ENCODE measurements at regions not wholly inside any gene's neighbourhood (a gene's known extent, or its start where the extent isn't known, plus 50 kb on each side); places are given as distances from the start of the nearest gene placed in this dataset.

DNA sequence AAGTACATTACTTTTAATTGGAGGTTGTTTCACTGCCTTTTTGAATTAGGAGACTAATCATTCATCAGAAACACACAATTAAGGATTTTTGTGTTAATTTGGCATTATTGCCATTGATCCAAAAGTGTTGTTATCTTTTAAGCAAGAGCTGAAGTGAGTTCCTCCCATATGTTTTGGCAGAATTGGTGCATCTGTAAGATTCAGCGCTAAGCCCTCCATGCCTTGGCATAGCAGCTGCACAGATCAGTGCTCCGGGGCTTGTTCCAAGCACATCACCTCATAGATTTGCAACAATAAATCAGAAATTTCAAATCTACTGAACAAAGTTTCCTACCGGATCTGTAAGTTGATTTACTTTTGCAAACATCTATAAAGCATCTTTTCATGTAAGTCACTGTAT is 106.8 kb upstream of the PHACTR1 start (continued):
- TF ChIP-seq, protein P1, sequence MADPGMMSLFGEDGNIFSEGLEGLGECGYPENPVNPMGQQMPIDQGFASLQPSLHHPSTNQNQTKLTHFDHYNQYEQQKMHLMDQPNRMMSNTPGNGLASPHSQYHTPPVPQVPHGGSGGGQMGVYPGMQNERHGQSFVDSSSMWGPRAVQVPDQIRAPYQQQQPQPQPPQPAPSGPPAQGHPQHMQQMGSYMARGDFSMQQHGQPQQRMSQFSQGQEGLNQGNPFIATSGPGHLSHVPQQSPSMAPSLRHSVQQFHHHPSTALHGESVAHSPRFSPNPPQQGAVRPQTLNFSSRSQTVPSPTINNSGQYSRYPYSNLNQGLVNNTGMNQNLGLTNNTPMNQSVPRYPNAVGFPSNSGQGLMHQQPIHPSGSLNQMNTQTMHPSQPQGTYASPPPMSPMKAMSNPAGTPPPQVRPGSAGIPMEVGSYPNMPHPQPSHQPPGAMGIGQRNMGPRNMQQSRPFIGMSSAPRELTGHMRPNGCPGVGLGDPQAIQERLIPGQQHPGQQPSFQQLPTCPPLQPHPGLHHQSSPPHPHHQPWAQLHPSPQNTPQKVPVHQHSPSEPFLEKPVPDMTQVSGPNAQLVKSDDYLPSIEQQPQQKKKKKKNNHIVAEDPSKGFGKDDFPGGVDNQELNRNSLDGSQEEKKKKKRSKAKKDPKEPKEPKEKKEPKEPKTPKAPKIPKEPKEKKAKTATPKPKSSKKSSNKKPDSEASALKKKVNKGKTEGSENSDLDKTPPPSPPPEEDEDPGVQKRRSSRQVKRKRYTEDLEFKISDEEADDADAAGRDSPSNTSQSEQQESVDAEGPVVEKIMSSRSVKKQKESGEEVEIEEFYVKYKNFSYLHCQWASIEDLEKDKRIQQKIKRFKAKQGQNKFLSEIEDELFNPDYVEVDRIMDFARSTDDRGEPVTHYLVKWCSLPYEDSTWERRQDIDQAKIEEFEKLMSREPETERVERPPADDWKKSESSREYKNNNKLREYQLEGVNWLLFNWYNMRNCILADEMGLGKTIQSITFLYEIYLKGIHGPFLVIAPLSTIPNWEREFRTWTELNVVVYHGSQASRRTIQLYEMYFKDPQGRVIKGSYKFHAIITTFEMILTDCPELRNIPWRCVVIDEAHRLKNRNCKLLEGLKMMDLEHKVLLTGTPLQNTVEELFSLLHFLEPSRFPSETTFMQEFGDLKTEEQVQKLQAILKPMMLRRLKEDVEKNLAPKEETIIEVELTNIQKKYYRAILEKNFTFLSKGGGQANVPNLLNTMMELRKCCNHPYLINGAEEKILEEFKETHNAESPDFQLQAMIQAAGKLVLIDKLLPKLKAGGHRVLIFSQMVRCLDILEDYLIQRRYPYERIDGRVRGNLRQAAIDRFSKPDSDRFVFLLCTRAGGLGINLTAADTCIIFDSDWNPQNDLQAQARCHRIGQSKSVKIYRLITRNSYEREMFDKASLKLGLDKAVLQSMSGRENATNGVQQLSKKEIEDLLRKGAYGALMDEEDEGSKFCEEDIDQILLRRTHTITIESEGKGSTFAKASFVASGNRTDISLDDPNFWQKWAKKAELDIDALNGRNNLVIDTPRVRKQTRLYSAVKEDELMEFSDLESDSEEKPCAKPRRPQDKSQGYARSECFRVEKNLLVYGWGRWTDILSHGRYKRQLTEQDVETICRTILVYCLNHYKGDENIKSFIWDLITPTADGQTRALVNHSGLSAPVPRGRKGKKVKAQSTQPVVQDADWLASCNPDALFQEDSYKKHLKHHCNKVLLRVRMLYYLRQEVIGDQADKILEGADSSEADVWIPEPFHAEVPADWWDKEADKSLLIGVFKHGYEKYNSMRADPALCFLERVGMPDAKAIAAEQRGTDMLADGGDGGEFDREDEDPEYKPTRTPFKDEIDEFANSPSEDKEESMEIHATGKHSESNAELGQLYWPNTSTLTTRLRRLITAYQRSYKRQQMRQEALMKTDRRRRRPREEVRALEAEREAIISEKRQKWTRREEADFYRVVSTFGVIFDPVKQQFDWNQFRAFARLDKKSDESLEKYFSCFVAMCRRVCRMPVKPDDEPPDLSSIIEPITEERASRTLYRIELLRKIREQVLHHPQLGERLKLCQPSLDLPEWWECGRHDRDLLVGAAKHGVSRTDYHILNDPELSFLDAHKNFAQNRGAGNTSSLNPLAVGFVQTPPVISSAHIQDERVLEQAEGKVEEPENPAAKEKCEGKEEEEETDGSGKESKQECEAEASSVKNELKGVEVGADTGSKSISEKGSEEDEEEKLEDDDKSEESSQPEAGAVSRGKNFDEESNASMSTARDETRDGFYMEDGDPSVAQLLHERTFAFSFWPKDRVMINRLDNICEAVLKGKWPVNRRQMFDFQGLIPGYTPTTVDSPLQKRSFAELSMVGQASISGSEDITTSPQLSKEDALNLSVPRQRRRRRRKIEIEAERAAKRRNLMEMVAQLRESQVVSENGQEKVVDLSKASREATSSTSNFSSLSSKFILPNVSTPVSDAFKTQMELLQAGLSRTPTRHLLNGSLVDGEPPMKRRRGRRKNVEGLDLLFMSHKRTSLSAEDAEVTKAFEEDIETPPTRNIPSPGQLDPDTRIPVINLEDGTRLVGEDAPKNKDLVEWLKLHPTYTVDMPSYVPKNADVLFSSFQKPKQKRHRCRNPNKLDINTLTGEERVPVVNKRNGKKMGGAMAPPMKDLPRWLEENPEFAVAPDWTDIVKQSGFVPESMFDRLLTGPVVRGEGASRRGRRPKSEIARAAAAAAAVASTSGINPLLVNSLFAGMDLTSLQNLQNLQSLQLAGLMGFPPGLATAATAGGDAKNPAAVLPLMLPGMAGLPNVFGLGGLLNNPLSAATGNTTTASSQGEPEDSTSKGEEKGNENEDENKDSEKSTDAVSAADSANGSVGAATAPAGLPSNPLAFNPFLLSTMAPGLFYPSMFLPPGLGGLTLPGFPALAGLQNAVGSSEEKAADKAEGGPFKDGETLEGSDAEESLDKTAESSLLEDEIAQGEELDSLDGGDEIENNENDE (IDR thresholded peaks at IDR 0.05; ENCODE audit: insufficient replicate concordance, low read length): no peak
- TF ChIP-seq CTBP2 (IDR thresholded peaks at IDR 0.05; ENCODE audit: borderline replicate concordance, insufficient read depth, insufficient read length, low read length) (no peak), EGR1 (IDR thresholded peaks at IDR 0.05; ENCODE audit: borderline replicate concordance, low read depth, low read length) (no peak), KDM5A (IDR thresholded peaks at IDR 0.05; ENCODE audit: low read length) (no peak), BCL11A (IDR thresholded peaks at IDR 0.05; ENCODE audit: low read depth in 2 of 2, low read length in 2 of 2) (no peak), EZH2 (IDR thresholded peaks at IDR 0.05; ENCODE audit: low read depth, low read length, severe bottlenecking) (no peak), YY1 (IDR thresholded peaks at IDR 0.05; ENCODE audit: low read depth, low read length) (no peak), POLR2A (IDR thresholded peaks at IDR 0.05; ENCODE audit: control extremely low read depth in 1 of 2, low read depth in 2 of 2, low read length in 2 of 2) (no peak), GABPA (IDR thresholded peaks at IDR 0.05; ENCODE audit: borderline replicate concordance, insufficient read depth, low read length) (no peak)
- TF ChIP-seq, protein P2, sequence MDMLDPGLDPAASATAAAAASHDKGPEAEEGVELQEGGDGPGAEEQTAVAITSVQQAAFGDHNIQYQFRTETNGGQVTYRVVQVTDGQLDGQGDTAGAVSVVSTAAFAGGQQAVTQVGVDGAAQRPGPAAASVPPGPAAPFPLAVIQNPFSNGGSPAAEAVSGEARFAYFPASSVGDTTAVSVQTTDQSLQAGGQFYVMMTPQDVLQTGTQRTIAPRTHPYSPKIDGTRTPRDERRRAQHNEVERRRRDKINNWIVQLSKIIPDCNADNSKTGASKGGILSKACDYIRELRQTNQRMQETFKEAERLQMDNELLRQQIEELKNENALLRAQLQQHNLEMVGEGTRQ (IDR thresholded peaks at IDR 0.05; ENCODE audit: low read length): no peak

Measured in H1 (cell line).